Sigmoid colon (tissue), 4 donors: ENCODE measurements at regions not wholly inside any gene's neighbourhood (a gene's known extent, or its start where the extent isn't known, plus 50 kb on each side); places are given as distances from the start of the nearest gene placed in this dataset.
A peak's percentile ranks its signal among the peaks of the same experiment; 100 is the strongest.

Source experiments
- POLR2A ChIP-seq, 2 donors: fragments of 450-650 bp; IDR thresholded peaks; one replicate each; pipeline ENCODE4 v1.6.1; 2016; ENCODE audit warnings: antibody characterized with exemption in 2 of 2, mild to moderate bottlenecking in 2 of 2, moderate library complexity in 2 of 2
- POLR2AphosphoS5 ChIP-seq, 4 donors: sonication (generic); formaldehyde crosslinking; IDR thresholded peaks; one replicate each; pipeline ENCODE4 v1.6.1; 2017; ENCODE audit warnings: antibody characterized with exemption in 4 of 4
- TF ChIP-seq, protein P1 (sequence below), 4 experiments: fragments of 450-650 bp in 3 of 4; fragments of 200-600 bp in 1 of 4; IDR thresholded peaks; one replicate each; pipeline ENCODE4 v1.5.1; 2016 to 2019; ENCODE audit warnings: antibody characterized with exemption in 4 of 4, mild to moderate bottlenecking in 3 of 4, moderate library complexity in 2 of 4

DNA sequence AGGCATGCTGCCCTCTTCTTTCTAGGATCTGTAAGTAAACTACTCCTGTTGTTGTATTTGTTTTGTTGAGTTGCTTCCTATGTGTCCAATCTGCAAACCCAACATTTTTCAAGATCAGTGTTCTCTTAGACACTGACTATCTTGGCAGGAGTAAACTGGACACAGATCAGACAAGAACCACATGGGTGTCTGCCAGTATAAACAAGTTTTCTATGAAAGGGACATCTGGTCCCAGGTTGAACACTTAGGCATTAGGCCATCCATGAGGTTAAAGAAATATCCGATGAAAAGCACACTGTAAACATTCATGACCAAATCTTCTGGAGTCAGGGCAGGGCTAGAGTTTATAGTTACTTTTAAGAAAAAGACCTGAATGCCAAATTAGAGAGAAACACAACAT lies 441.8 kb downstream of the NYAP2 start:
- TF ChIP-seq, protein P1, sequence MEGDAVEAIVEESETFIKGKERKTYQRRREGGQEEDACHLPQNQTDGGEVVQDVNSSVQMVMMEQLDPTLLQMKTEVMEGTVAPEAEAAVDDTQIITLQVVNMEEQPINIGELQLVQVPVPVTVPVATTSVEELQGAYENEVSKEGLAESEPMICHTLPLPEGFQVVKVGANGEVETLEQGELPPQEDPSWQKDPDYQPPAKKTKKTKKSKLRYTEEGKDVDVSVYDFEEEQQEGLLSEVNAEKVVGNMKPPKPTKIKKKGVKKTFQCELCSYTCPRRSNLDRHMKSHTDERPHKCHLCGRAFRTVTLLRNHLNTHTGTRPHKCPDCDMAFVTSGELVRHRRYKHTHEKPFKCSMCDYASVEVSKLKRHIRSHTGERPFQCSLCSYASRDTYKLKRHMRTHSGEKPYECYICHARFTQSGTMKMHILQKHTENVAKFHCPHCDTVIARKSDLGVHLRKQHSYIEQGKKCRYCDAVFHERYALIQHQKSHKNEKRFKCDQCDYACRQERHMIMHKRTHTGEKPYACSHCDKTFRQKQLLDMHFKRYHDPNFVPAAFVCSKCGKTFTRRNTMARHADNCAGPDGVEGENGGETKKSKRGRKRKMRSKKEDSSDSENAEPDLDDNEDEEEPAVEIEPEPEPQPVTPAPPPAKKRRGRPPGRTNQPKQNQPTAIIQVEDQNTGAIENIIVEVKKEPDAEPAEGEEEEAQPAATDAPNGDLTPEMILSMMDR (IDR thresholded peaks at IDR 0.05): no peak
- peak in 1 of 4 donors; percentile 14 for TF ChIP-seq POLR2AphosphoS5 (IDR thresholded peaks at IDR 0.05)
- no peak for TF ChIP-seq POLR2A (IDR thresholded peaks at IDR 0.05)
